ENCODE measurements at regions not wholly inside any gene's neighbourhood (a gene's known extent, or its start where the extent isn't known, plus 50 kb on each side); places are given as distances from the start of the nearest gene placed in this dataset.

DNA sequence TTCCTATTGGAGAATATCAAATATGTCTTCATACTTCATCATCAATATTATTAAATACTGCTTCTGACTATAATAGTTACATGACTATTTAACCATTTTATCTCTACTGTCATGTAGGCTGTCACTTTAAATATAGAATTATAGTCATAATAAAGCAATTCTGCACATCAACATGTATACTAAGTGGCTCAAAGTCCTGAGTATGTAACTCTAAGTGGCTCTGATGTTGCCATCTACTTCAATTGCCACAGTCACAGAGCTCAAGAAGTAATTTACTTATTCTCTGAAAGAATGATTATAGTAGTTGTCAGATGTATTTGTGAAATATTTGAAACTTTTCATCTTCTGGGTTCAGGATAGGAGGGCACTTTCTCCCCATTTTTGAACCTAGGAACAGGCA, 202.3 kb downstream of the KITLG start:
- TF ChIP-seq, protein P1, sequence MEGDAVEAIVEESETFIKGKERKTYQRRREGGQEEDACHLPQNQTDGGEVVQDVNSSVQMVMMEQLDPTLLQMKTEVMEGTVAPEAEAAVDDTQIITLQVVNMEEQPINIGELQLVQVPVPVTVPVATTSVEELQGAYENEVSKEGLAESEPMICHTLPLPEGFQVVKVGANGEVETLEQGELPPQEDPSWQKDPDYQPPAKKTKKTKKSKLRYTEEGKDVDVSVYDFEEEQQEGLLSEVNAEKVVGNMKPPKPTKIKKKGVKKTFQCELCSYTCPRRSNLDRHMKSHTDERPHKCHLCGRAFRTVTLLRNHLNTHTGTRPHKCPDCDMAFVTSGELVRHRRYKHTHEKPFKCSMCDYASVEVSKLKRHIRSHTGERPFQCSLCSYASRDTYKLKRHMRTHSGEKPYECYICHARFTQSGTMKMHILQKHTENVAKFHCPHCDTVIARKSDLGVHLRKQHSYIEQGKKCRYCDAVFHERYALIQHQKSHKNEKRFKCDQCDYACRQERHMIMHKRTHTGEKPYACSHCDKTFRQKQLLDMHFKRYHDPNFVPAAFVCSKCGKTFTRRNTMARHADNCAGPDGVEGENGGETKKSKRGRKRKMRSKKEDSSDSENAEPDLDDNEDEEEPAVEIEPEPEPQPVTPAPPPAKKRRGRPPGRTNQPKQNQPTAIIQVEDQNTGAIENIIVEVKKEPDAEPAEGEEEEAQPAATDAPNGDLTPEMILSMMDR (IDR thresholded peaks at IDR 0.05), result no peak
- TF ChIP-seq EZH2 (IDR thresholded peaks at IDR 0.05), result no peak
